IPS-18a (cell line): ENCODE measurements at regions not wholly inside any gene's neighbourhood (a gene's known extent, or its start where the extent isn't known, plus 50 kb on each side); places are given as distances from the start of the nearest gene placed in this dataset.

ENCODE experiments used
- H3K27ac ChIP-seq: one replicate; pipeline ENCODE4 v1.5.1; 2013; ENCODE audit warnings: low read length
- H3K27me3 ChIP-seq: one replicate; pipeline ENCODE4 v1.6.1; 2013; ENCODE audit warnings: mild to moderate bottlenecking, low read length; ENCODE audit not compliant: control insufficient read depth, insufficient read depth
- H3K36me3 ChIP-seq: one replicate; pipeline ENCODE4 v1.6.1; 2013; ENCODE audit warnings: low read depth, low read length; ENCODE audit not compliant: control insufficient read depth
- H3K4me1 ChIP-seq: one replicate; pipeline ENCODE4 v1.6.1; 2013; ENCODE audit warnings: low read depth, low read length; ENCODE audit not compliant: control insufficient read depth
- H3K4me3 ChIP-seq: one replicate; pipeline ENCODE4 v1.5.1; 2013; ENCODE audit warnings: low read length
- H3K9ac ChIP-seq: one replicate; pipeline ENCODE4 v1.6.1; 2013; ENCODE audit warnings: mild to moderate bottlenecking, low read length, moderate library complexity
- H3K9me3 ChIP-seq: one replicate; pipeline ENCODE4 v1.6.1; 2013; ENCODE audit warnings: low read depth, low read length; ENCODE audit not compliant: control insufficient read depth

GRCh38 chr11:92357344-92357743 is 132.7 kb downstream of the FAT3 start:
- H3K9ac ChIP-seq = no peak overlapping the region
- H3K4me3 ChIP-seq = no peak overlapping the region
- no peak overlapping the region for H3K27ac ChIP-seq
- no peaks in the 10 kb centered on the region for H3K27me3 ChIP-seq
- no peaks in the 10 kb centered on the region for H3K4me1 ChIP-seq
- no peaks in the 10 kb centered on the region for H3K9me3 ChIP-seq
- no peaks in the 10 kb centered on the region for H3K36me3 ChIP-seq

- no peaks in the 10 kb centered on the region for H3K9me3 ChIP-seq
- no peaks in the 10 kb centered on the region for H3K4me1 ChIP-seq
- no peak overlapping the region for H3K4me3 ChIP-seq
- no peaks in the 10 kb centered on the region for H3K27me3 ChIP-seq
- no peak overlapping the region for H3K9ac ChIP-seq
- no peak overlapping the region for H3K27ac ChIP-seq
- H3K36me3 ChIP-seq = no peaks in the 10 kb centered on the region
These were observed 133.2 kb downstream of the FAT3 start for GRCh38 chr11:92357841-92358240.

GRCh38 chr11:92361551-92361950 is 136.9 kb downstream of the FAT3 start:
- Histone ChIP-seq H3K9me3 (no peaks in the 10 kb centered on the region), H3K9ac (no peak overlapping the region), H3K36me3 (no peaks in the 10 kb centered on the region), H3K4me3 (no peak overlapping the region), H3K4me1 (no peaks in the 10 kb centered on the region), H3K27me3 (no peaks in the 10 kb centered on the region), H3K27ac (no peak overlapping the region)

- no peak overlapping the region for H3K9ac ChIP-seq
- H3K27ac ChIP-seq = no peak overlapping the region
- H3K4me1 ChIP-seq = no peaks in the 10 kb centered on the region
- H3K27me3 ChIP-seq = no peaks in the 10 kb centered on the region
- H3K4me3 ChIP-seq = no peak overlapping the region
- no peaks in the 10 kb centered on the region for H3K36me3 ChIP-seq
- H3K9me3 ChIP-seq = no peaks in the 10 kb centered on the region
These were observed 138.4 kb downstream of the FAT3 start for GRCh38 chr11:92362989-92363388.

- H3K4me1 ChIP-seq = no peaks in the 10 kb centered on the region
- H3K36me3 ChIP-seq = no peaks in the 10 kb centered on the region
- no peaks in the 10 kb centered on the region for H3K9me3 ChIP-seq
- no peaks in the 10 kb centered on the region for H3K27me3 ChIP-seq
- H3K4me3 ChIP-seq = no peak overlapping the region
- no peak overlapping the region for H3K9ac ChIP-seq
- H3K27ac ChIP-seq = no peak overlapping the region
These were observed 139.6 kb downstream of the FAT3 start for GRCh38 chr11:92364177-92364576.

GRCh38 chr11:92376146-92376599 is 151.6 kb downstream of the FAT3 start:
- Histone ChIP-seq H3K4me1 (peaks cover 12% of the 10 kb centered on the region), H3K27ac (no peak overlapping the region), H3K9me3 (no peaks in the 10 kb centered on the region), H3K4me3 (no peak overlapping the region), H3K36me3 (no peaks in the 10 kb centered on the region), H3K27me3 (no peaks in the 10 kb centered on the region), H3K9ac (no peak overlapping the region)

- no peaks in the 10 kb centered on the region for H3K36me3 ChIP-seq
- H3K4me3 ChIP-seq = no peak overlapping the region
- no peaks in the 10 kb centered on the region for H3K27me3 ChIP-seq
- H3K4me1 ChIP-seq = peaks cover 12% of the 10 kb centered on the region
- H3K9ac ChIP-seq = no peak overlapping the region
- H3K27ac ChIP-seq = no peak overlapping the region
- H3K9me3 ChIP-seq = no peaks in the 10 kb centered on the region
These were observed 152.1 kb downstream of the FAT3 start for GRCh38 chr11:92376680-92377079.

- H3K36me3 ChIP-seq = no peaks in the 10 kb centered on the region
- no peak overlapping the region for H3K4me3 ChIP-seq
- H3K9me3 ChIP-seq = no peaks in the 10 kb centered on the region
- no peak overlapping the region for H3K9ac ChIP-seq
- peaks cover 20% of the 10 kb centered on the region for H3K4me1 ChIP-seq
- no peak overlapping the region for H3K27ac ChIP-seq
- H3K27me3 ChIP-seq = no peaks in the 10 kb centered on the region
These were observed 156.3 kb downstream of the FAT3 start for GRCh38 chr11:92380882-92381281.

- Histone ChIP-seq H3K36me3 (no peaks in the 10 kb centered on the region), H3K4me3 (no peak overlapping the region), H3K27me3 (no peaks in the 10 kb centered on the region), H3K9ac (no peak overlapping the region), H3K4me1 (peaks cover 13% of the 10 kb centered on the region), H3K27ac (no peak overlapping the region), H3K9me3 (no peaks in the 10 kb centered on the region)
These were observed 157.7 kb downstream of the FAT3 start for GRCh38 chr11:92382311-92382710.

GRCh38 chr11:92383430-92383829 is 158.8 kb downstream of the FAT3 start:
- no peaks in the 10 kb centered on the region for H3K36me3 ChIP-seq
- no peak overlapping the region for H3K9ac ChIP-seq
- no peak overlapping the region for H3K4me3 ChIP-seq
- H3K9me3 ChIP-seq = no peaks in the 10 kb centered on the region
- H3K4me1 ChIP-seq = peaks cover 13% of the 10 kb centered on the region
- no peak overlapping the region for H3K27ac ChIP-seq
- no peaks in the 10 kb centered on the region for H3K27me3 ChIP-seq

GRCh38 chr11:92384358-92384757 is 159.7 kb downstream of the FAT3 start:
- peak overlapping the region; percentile 6 for H3K9ac ChIP-seq
- H3K4me3 ChIP-seq = no peak overlapping the region
- no peaks in the 10 kb centered on the region for H3K9me3 ChIP-seq
- no peaks in the 10 kb centered on the region for H3K36me3 ChIP-seq
- H3K27me3 ChIP-seq = no peaks in the 10 kb centered on the region
- peaks cover 13% of the 10 kb centered on the region for H3K4me1 ChIP-seq
- H3K27ac ChIP-seq = no peak overlapping the region

- peaks cover 13% of the 10 kb centered on the region for H3K4me1 ChIP-seq
- peak overlapping the region; percentile 6 for H3K9ac ChIP-seq
- no peaks in the 10 kb centered on the region for H3K36me3 ChIP-seq
- H3K27me3 ChIP-seq = no peaks in the 10 kb centered on the region
- H3K27ac ChIP-seq = no peak overlapping the region
- H3K9me3 ChIP-seq = no peaks in the 10 kb centered on the region
- no peak overlapping the region for H3K4me3 ChIP-seq
These were observed 160.2 kb downstream of the FAT3 start for GRCh38 chr11:92384802-92385201.
